CD14-positive monocyte (primary cell): ENCODE measurements at regions not wholly inside any gene's neighbourhood (a gene's known extent, or its start where the extent isn't known, plus 50 kb on each side); places are given as distances from the start of the nearest gene placed in this dataset.

Source experiments
- DNase-seq, 3 donors: peaks; one replicate each; pipeline ENCODE4 v3.0.0-alpha.2; 2011 to 2022
- H2AFZ ChIP-seq: 2 replicates; pipeline ENCODE4 v1.6.0; 2012; ENCODE audit warnings: mild to moderate bottlenecking, low read depth, low read length, inconsistent platforms; ENCODE audit not compliant: insufficient read depth, poor library complexity, severe bottlenecking
- H3K27ac ChIP-seq, 2 donors: 1 replicate in 1 of 2; 2 replicates in 1 of 2; pipeline ENCODE4 v1.5.1; 2012 to 2013; ENCODE audit warnings: low read length in 2 of 2, control low read depth in 1 of 2, inconsistent platforms in 1 of 2, low read depth in 1 of 2, mild to moderate bottlenecking in 1 of 2
- H3K27me3 ChIP-seq, 2 donors: one replicate each; pipeline versions ENCODE4 v1.6.0 to v1.6.1; 2011 to 2013; ENCODE audit warnings: low read length in 2 of 2; ENCODE audit not compliant: control insufficient read depth in 2 of 2, insufficient read depth in 2 of 2
- H3K36me3 ChIP-seq, 2 donors: replicated peaks in 1 of 2; 1 replicate in 1 of 2; 2 replicates in 1 of 2; pipeline versions ENCODE4 v1.5.1 to v1.6.1; 2012 to 2013; ENCODE audit warnings: low read length in 2 of 2, control low read depth in 1 of 2, inconsistent platforms in 1 of 2, mild to moderate bottlenecking in 1 of 2; ENCODE audit not compliant: insufficient read depth in 2 of 2, control insufficient read depth in 1 of 2
- H3K4me1 ChIP-seq, 2 donors: 1 replicate in 1 of 2; 2 replicates in 1 of 2; pipeline versions ENCODE4 v1.5.1 to v1.6.1; 2012 to 2013; ENCODE audit warnings: low read length in 2 of 2, control low read depth in 1 of 2, inconsistent platforms in 1 of 2, mild to moderate bottlenecking in 1 of 2, moderate library complexity in 1 of 2; ENCODE audit not compliant: insufficient read depth in 2 of 2, control insufficient read depth in 1 of 2
- H3K4me2 ChIP-seq: replicated peaks from 2 replicates; pipeline ENCODE3; 2012; ENCODE audit warnings: low read length, moderate library complexity, mild to moderate bottlenecking; ENCODE audit not compliant: poor library complexity, severe bottlenecking; ENCODE audit errors: extremely low read depth
- H3K4me3 ChIP-seq, 3 experiments: fragments of 200-600 bp in 1 of 3; sonication (generic) in 1 of 3; replicated peaks in 1 of 3; 1 replicate in 2 of 3; 2 replicates in 1 of 3; pipeline ENCODE4 v1.5.1; 2011 to 2013; ENCODE audit warnings: low read length in 3 of 3, mild to moderate bottlenecking in 3 of 3, control low read depth in 2 of 3, low read depth in 2 of 3, inconsistent platforms in 1 of 3, moderate library complexity in 1 of 3
- H3K79me2 ChIP-seq: 2 replicates; pipeline ENCODE4 v1.6.0; 2012; ENCODE audit warnings: mild to moderate bottlenecking, control low read depth, inconsistent platforms, low read length, moderate library complexity; ENCODE audit not compliant: insufficient read depth
- H3K9ac ChIP-seq: 2 replicates; pipeline ENCODE4 v1.6.0; 2017; ENCODE audit warnings: low read length, mild to moderate bottlenecking; ENCODE audit not compliant: insufficient read depth, poor library complexity, severe bottlenecking
- H3K9me3 ChIP-seq, 2 donors: replicated peaks in 1 of 2; 1 replicate in 1 of 2; 2 replicates in 1 of 2; pipeline versions ENCODE4 v1.5.1 to v1.6.1; 2012 to 2013; ENCODE audit warnings: low read length in 2 of 2, control low read depth in 1 of 2; ENCODE audit not compliant: control insufficient read depth in 1 of 2, insufficient read depth in 1 of 2
- H4K20me1 ChIP-seq: 2 replicates; pipeline ENCODE4 v1.6.0; 2012; ENCODE audit warnings: mild to moderate bottlenecking, low read length, control low read depth, moderate library complexity; ENCODE audit not compliant: insufficient read depth
- H3K27ac Mint-ChIP-seq, 7 donors: one replicate each; pipeline ENCODE4 v1.8.0; 2020; ENCODE audit warnings: mild to moderate bottlenecking in 7 of 7, mixed read lengths in 7 of 7, moderate library complexity in 6 of 7, inconsistent platforms in 2 of 7
- H3K27me3 Mint-ChIP-seq, 3 donors: one replicate each; pipeline ENCODE4 v1.8.0; 2021 to 2022; ENCODE audit warnings: low read depth in 3 of 3, mild to moderate bottlenecking in 3 of 3, mixed read lengths in 3 of 3, moderate library complexity in 3 of 3, inconsistent platforms in 1 of 3
- H3K36me3 Mint-ChIP-seq, 2 donors: one replicate each; pipeline ENCODE4 v1.8.0; 2020; ENCODE audit warnings: mixed read lengths in 2 of 2, inconsistent platforms in 1 of 2, mild to moderate bottlenecking in 1 of 2
- H3K4me1 Mint-ChIP-seq: one replicate; pipeline ENCODE4 v1.8.0; 2020; ENCODE audit warnings: mild to moderate bottlenecking, mixed read lengths
- H3K4me3 Mint-ChIP-seq, 2 donors: one replicate each; pipeline ENCODE4 v1.8.0; 2020; ENCODE audit warnings: mild to moderate bottlenecking in 2 of 2, mixed read lengths in 2 of 2, moderate library complexity in 1 of 2
- H3K9me3 Mint-ChIP-seq, 7 donors: one replicate each; pipeline ENCODE4 v1.8.0; 2020 to 2022; ENCODE audit warnings: mixed read lengths in 7 of 7, mild to moderate bottlenecking in 6 of 7, moderate library complexity in 6 of 7, inconsistent platforms in 2 of 7
- CTCF ChIP-seq: fragments of 200-600 bp; IDR thresholded peaks from one replicate; pipeline ENCODE4 v1.8.0; 2022; ENCODE audit warnings: antibody characterized with exemption, mild to moderate bottlenecking
- WGBS: methylation state at CpG from one replicate; pipeline ENCODE4 v1.1.5; 2013; ENCODE audit warnings: missing lambda C conversion rate; ENCODE audit not compliant: insufficient coverage; 5-methylcytosine and 5-hydroxymethylcytosine counted together
- intact Hi-C, 2 donors: fragments of 100-400 bp; cut with micrococcal nuclease; formaldehyde crosslinking; loops; one replicate each; pipeline versions ENCODE4 v1.15.0 to v1.15.1; 2023

- no peaks in the 10 kb centered on the region for H3K79me2 ChIP-seq
- H3K36me3 ChIP-seq, result no peaks in the 10 kb centered on the region
- no peak overlapping the region for H2AFZ ChIP-seq
- no peaks in the 10 kb centered on the region for H3K9me3 ChIP-seq
- Mint-ChIP-seq H3K27ac (no peak overlapping the region), H3K9me3 (no peaks in the 10 kb centered on the region), H3K36me3 (no peaks in the 10 kb centered on the region), H3K4me1 (no peaks in the 10 kb centered on the region), H3K27me3 (peaks cover 0 to 1% (median 0%) of the 10 kb centered on the region in 3 donors), H3K4me3 (no peak overlapping the region)
- intact Hi-C loops, result no loop called here
- H3K27me3 ChIP-seq, result no peaks in the 10 kb centered on the region
- no peak overlapping the region for H3K27ac ChIP-seq
- no peak for DNase-seq
- H3K9ac ChIP-seq, result no peak overlapping the region
- H4K20me1 ChIP-seq, result no peaks in the 10 kb centered on the region
- H3K4me2 ChIP-seq, result no peak overlapping the region
- no peak for TF ChIP-seq CTCF
- H3K4me1 ChIP-seq, result no peaks in the 10 kb centered on the region
- H3K4me3 ChIP-seq, result no peak overlapping the region
- no CpG with 5 or more reads among the region's 1 CpG for WGBS
Observed at GRCh38 chr16:64250866-64251265, 871.0 kb downstream of the CDH11 start.

- H3K36me3 ChIP-seq, result no peaks in the 10 kb centered on the region
- no peak overlapping the region for H3K9ac ChIP-seq
- H3K4me1 Mint-ChIP-seq, result no peaks in the 10 kb centered on the region
- no peaks in the 10 kb centered on the region for H3K4me1 ChIP-seq
- DNase-seq, result no peak
- H3K27ac Mint-ChIP-seq, result no peak overlapping the region
- no peaks in the 10 kb centered on the region for H3K36me3 Mint-ChIP-seq
- H4K20me1 ChIP-seq, result no peaks in the 10 kb centered on the region
- H3K79me2 ChIP-seq, result no peaks in the 10 kb centered on the region
- no peak for TF ChIP-seq CTCF
- no peak overlapping the region for H3K4me2 ChIP-seq
- no peak overlapping the region for H3K4me3 Mint-ChIP-seq
- no peaks in the 10 kb centered on the region for H3K27me3 ChIP-seq
- peaks cover 0 to 20% (median 7%) of the 10 kb centered on the region in 7 donors for H3K9me3 Mint-ChIP-seq
- no peak overlapping the region for H2AFZ ChIP-seq
- H3K4me3 ChIP-seq, result no peak overlapping the region
- no peaks in the 10 kb centered on the region for H3K27me3 Mint-ChIP-seq
- intact Hi-C loops, result no loop called here
- WGBS, result 84% methylated on average over 4 of the region's 6 CpGs
- peaks cover 6 to 7% of the 10 kb centered on the region in 2 donors for H3K9me3 ChIP-seq
- H3K27ac ChIP-seq, result no peak overlapping the region
Observed at GRCh38 chr16:64242492-64242891, 879.4 kb downstream of the CDH11 start.
